Esophagus squamous epithelium (tissue), 5 donors: ENCODE measurements at regions not wholly inside any gene's neighbourhood (a gene's known extent, or its start where the extent isn't known, plus 50 kb on each side); places are given as distances from the start of the nearest gene placed in this dataset.
A peak's percentile ranks its signal among the peaks of the same experiment; 100 is the strongest.

Experiments
- DNase-seq: peaks from one replicate; lab custom pipeline; 2025; lab: John Stamatoyannopoulos, UW
- H3K27ac ChIP-seq, 4 donors: fragments of 200-600 bp; sonication (generic); one replicate each; pipeline ENCODE4 v1.5.1; 2016 to 2019; ENCODE audit warnings: mild to moderate bottlenecking in 1 of 4
- H3K27me3 ChIP-seq, 4 donors: fragments of 200-600 bp; sonication (generic); 1 replicate in 3 of 4; 2 replicates in 1 of 4; pipeline versions ENCODE4 v1.5.1 to v1.6.0; 2017 to 2021; ENCODE audit warnings: antibody characterized with exemption in 1 of 4
- H3K36me3 ChIP-seq, 3 donors: fragments of 200-600 bp; sonication (generic); one replicate each; pipeline ENCODE4 v1.5.1; 2016 to 2019
- H3K4me1 ChIP-seq, 3 donors: fragments of 200-600 bp; sonication (generic); one replicate each; pipeline ENCODE4 v1.5.1; 2017 to 2019
- H3K4me3 ChIP-seq, 4 donors: fragments of 200-600 bp; sonication (generic); 1 replicate in 3 of 4; 2 replicates in 1 of 4; pipeline ENCODE4 v1.5.1; 2016 to 2019; ENCODE audit warnings: mild to moderate bottlenecking in 2 of 4, moderate library complexity in 1 of 4
- H3K9me3 ChIP-seq, 3 donors: fragments of 200-600 bp; sonication (generic); one replicate each; pipeline ENCODE4 v1.5.1; 2016 to 2019
- CTCF ChIP-seq, 6 experiments: fragments of 450-650 bp in 4 of 6; fragments of 200-600 bp in 2 of 6; sonication (generic) in 2 of 6; IDR thresholded peaks; one replicate each; pipeline ENCODE4 v1.5.1; 2016 to 2019; ENCODE audit warnings: antibody characterized with exemption in 6 of 6, mild to moderate bottlenecking in 4 of 6, moderate library complexity in 4 of 6
- POLR2A ChIP-seq, 4 donors: fragments of 450-650 bp; IDR thresholded peaks; one replicate each; pipeline ENCODE4 v1.6.1; 2017; ENCODE audit warnings: antibody characterized with exemption in 4 of 4, mild to moderate bottlenecking in 4 of 4, moderate library complexity in 3 of 4
- WGBS, 2 donors: methylation state at CpG; one replicate each; pipeline ENCODE4 v1.1.5; 2018; 5-methylcytosine and 5-hydroxymethylcytosine counted together
- intact Hi-C: fragments of 100-400 bp; cut with DNase I; formaldehyde crosslinking; loops from one replicate; pipeline ENCODE4 v1.15.0; 2022
- donor health status: DM: yes; HTN: yes; CAD: no.

GRCh38 chr4:181137351-181137750, 1105.9 kb upstream of the TENM3 start:
- no peak for DNase-seq
- Histone ChIP-seq H3K36me3 (no peaks in the 10 kb centered on the region), H3K4me3 (no peak overlapping the region), H3K27me3 (peaks cover 0 to 6% (median 0%) of the 10 kb centered on the region in 4 donors), H3K27ac (no peak overlapping the region), H3K4me1 (no peaks in the 10 kb centered on the region), H3K9me3 (no peaks in the 10 kb centered on the region)
- TF ChIP-seq CTCF (IDR thresholded peaks at IDR 0.05) (no peak), POLR2A (IDR thresholded peaks at IDR 0.05) (no peak)
- intact Hi-C loops = no loop called here
- WGBS, 2 donors = 70 to 80% methylated on average over 3 of the region's 3 CpGs

- intact Hi-C loops = no loop called here
- Histone ChIP-seq H3K36me3 (no peaks in the 10 kb centered on the region), H3K4me1 (no peaks in the 10 kb centered on the region), H3K4me3 (no peak overlapping the region), H3K27ac (no peak overlapping the region), H3K9me3 (no peaks in the 10 kb centered on the region), H3K27me3 (peaks cover 0 to 13% (median 0%) of the 10 kb centered on the region in 4 donors)
- 76 to 85% methylated on average over 4 to 8 of the region's 8 CpGs for WGBS, 2 donors
- DNase-seq = no peak
- TF ChIP-seq POLR2A (IDR thresholded peaks at IDR 0.05) = no peak
- no peak for TF ChIP-seq CTCF (IDR thresholded peaks at IDR 0.05)
Measured at GRCh38 chr4:181138116-181138515, 1105.1 kb upstream of the TENM3 start.

GRCh38 chr4:181140037-181140603, 1103.1 kb upstream of the TENM3 start:
- H3K36me3 ChIP-seq = no peaks in the 10 kb centered on the region
- intact Hi-C loops = loop anchor here (10.0 kb wide), 1 partner anchor 395 kb away; no protein-coding TSS in a partner anchor
- no peak for DNase-seq
- TF ChIP-seq CTCF (IDR thresholded peaks at IDR 0.05) (no peak), POLR2A (IDR thresholded peaks at IDR 0.05) (no peak)
- no peaks in the 10 kb centered on the region for H3K4me1 ChIP-seq
- H3K27me3 ChIP-seq = peaks cover 0 to 26% (median 0%) of the 10 kb centered on the region in 4 donors
- 51 to 58% methylated on average over 6 of the region's 6 CpGs for WGBS, 2 donors
- H3K9me3 ChIP-seq = no peaks in the 10 kb centered on the region
- H3K27ac ChIP-seq = no peak overlapping the region
- H3K4me3 ChIP-seq = no peak overlapping the region

GRCh38 chr4:181143250-181143854, 1099.8 kb upstream of the TENM3 start:
- DNase-seq = no peak
- Histone ChIP-seq H3K27ac (no peak overlapping the region), H3K4me1 (no peaks in the 10 kb centered on the region), H3K9me3 (no peaks in the 10 kb centered on the region), H3K36me3 (no peaks in the 10 kb centered on the region), H3K4me3 (no peak overlapping the region), H3K27me3 (peaks cover 0 to 26% (median 0%) of the 10 kb centered on the region in 4 donors)
- 2 to 5% methylated on average over 7 of the region's 7 CpGs for WGBS, 2 donors
- intact Hi-C loops = loop anchor here (10.0 kb wide), 1 partner anchor 391 kb away; no protein-coding TSS in a partner anchor
- peak; percentile 52 to 85 (median 78) for TF ChIP-seq CTCF (IDR thresholded peaks at IDR 0.05)
- TF ChIP-seq POLR2A (IDR thresholded peaks at IDR 0.05) = no peak

GRCh38 chr4:181146051-181146450, 1097.2 kb upstream of the TENM3 start:
- Histone ChIP-seq H3K9me3 (no peaks in the 10 kb centered on the region), H3K4me1 (no peaks in the 10 kb centered on the region), H3K36me3 (no peaks in the 10 kb centered on the region), H3K4me3 (no peak overlapping the region), H3K27ac (no peak overlapping the region), H3K27me3 (peaks cover 0 to 24% (median 0%) of the 10 kb centered on the region in 4 donors)
- 55 to 77% methylated on average over 1 of the region's 1 CpG for WGBS, 2 donors
- no peak for DNase-seq
- intact Hi-C loops = loop anchor here (10.0 kb wide), 1 partner anchor 389 kb away; no protein-coding TSS in a partner anchor
- TF ChIP-seq POLR2A (IDR thresholded peaks at IDR 0.05) (no peak), CTCF (IDR thresholded peaks at IDR 0.05) (no peak)
